ENCODE measurements at regions not wholly inside any gene's neighbourhood (a gene's known extent, or its start where the extent isn't known, plus 50 kb on each side); places are given as distances from the start of the nearest gene placed in this dataset.

- DNase-seq, result no peak
Measured at GRCh38 chr22:27633296-27633871, 168.2 kb downstream of the MN1 start.

DNA sequence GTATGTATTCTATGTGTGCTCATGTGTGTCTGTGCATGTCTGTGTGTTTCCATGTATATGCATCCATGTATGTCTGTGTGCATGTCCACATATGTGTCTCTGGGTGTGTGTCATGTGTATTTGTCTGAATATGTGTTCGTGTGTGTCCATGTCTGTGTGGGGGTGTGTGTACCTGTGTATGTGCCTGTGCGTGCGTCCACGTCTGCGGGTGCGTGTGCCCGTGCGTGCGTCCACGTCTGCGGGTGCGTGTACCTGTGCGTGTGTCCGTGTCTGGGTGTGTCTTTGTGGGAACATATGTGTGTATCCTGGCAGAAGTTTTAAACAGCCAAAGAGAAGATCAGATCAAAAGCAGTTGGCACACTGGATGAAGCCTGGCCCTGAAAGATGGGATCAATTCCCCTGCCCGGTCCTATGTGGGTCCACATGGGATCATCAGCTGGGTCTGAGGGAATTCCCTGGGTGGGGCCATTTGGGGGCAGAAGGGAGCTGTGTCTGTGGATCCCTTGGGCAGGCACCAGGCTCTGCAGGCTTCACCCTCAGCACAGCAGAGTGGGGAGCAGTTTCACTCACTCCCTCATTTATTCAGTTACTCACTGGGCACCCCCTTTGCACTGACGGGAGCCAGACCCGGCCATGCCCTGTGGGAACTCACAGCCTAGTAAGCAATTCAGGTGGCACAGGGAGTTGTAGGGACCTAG lies 167.4 kb downstream of the MN1 start:
- DNase-seq, result no peak

GRCh38 chr22:27635435-27635834 lies 166.1 kb downstream of the MN1 start:
- DNase-seq, result no peak

GRCh38 chr22:27635852-27636251 lies 165.7 kb downstream of the MN1 start:
- no peak for DNase-seq

- DNase-seq, result no peak
Measured at GRCh38 chr22:27636716-27637508, 164.6 kb downstream of the MN1 start.

DNA sequence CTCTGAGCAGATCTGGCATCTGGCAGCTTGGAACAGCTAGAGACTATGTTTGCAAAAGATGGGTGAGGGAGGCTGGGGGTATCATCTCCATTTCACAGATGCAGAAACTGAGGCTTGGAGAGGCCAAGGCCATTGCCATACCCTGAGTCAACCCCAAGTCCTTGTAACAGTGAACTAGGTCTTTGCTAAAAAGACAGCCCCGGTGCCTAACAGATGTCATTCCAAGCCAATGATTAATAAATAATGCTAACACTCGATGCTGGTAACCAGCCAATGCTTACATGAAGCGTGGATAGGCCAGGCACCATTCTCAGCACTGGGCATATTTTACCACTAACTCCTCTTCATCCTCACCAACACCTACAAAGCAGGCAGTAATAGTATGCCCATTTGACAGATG lies 164.0 kb downstream of the MN1 start:
- no peak for DNase-seq

DNA sequence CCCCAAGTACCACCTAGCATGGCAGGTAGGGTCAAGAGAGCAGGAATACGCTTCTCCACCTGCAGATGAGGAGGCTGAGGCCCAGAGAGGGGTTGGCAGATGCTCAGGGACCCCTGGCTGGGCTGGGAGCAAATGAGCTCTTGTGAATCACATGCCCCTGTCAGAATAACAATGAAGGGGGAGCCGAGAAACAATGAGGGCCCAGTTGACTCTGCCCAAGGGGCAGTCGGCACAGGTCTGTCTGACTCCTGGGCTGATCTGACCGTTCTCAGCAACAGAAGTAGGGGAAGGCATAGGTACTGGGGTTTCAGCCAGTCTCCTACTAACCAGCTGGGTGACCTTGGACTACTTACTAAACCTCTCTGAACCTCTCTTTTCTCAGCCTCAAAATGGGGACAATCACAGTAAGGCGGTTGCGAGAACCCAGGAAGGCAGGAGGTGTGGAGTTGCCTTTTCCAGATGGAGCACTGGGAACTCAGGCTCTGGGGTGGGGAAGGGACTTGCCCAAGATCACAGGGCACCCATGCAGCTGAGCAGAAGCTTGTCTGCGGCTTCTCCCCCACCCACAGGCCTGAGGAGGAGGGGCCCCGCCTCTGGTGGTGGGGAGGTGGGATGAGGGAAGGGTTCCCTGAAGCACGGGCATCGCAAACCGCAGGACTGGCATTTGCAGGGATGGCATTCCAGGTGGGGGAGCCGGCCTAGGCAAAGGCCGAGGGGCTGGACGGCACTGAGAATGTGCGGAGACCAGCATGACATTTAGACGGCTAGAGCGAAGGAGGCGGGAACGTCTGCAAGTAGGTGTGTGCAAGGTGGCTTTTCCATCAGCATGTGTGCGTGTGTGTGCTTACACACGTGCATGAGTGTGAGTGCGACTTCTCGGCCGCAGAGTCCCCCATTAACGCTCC lies 163.0 kb downstream of the MN1 start:
- DNase-seq, result no peak

- no peak for DNase-seq
Measured at GRCh38 chr22:27639248-27640086, 162.1 kb downstream of the MN1 start.

DNA sequence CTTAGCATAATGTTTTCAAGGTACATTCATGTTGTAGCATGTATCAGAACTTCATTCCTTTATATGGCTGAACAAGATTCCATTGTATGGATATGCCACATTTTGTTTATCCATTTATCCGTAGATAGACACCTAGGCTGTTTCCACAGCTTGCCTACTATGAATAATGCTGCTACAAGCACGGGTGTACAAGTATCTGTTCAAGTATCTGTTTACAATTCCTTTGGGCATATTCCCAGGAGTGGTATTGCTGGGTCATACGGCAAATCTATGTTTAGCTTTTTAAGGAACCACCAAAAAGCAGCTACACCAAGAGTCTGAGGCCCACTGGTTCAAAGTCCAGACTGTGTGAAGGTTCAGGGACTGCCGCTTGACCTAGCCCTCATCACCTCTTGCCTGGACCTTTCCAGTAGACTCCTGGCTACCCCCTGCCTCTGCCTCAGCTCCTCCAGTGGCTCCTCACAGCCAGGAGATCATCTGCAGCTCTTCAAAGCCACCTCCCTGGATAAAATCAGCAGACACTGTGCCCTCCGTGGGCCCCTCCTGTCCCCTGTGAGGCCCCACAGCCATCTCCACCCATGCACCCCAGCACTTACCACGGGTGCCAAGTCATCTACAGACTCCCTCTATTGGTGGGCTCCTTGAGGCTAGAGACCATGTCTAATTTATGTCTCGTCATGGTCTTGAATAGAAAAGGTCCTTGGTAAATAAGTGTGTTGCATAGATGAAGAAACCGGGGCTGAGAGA lies 160.3 kb downstream of the MN1 start:
- DNase-seq, result no peak

GRCh38 chr22:27642104-27642800 lies 159.3 kb downstream of the MN1 start:
- DNase-seq, result no peak

DNA sequence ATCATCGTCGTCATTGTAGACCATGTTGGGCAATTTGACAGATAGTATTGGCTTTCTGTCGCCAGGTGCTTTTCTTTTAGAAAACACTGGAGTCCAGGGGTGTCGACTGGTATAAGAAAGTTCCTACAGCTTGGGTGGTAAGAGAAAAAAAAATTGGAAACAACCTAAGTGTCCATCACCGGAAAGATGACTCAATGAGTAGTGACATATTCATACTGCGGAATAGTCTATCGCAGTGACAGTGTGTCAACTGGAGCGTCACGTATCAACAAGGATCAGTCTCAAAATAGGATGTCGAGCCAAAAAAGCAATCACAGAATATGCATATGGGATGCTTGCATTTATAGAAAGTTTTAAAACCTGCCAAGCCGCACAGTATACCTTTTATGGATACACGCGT lies 157.6 kb downstream of the MN1 start:
- no peak for DNase-seq

DNA sequence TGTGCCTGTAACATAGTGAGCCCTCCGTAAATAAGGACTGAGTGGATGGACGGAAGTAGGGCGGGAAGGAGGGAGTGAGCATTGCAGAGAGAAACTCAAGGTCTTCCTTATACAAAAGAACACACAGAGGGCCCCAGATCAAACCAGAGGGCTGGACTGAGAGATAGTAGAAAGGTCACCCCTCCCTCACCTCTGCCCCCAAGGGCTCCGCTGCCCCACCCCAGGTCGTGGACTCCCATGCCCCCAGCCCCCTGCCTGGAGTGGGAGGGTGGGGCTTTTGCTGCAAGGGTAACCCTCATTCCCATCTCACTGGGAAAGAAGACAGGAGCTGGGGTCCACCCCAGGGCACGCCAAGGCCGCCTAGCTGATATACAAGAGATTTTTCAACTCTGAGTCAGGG lies 157.0 kb downstream of the MN1 start:
- DNase-seq, result no peak

DNA sequence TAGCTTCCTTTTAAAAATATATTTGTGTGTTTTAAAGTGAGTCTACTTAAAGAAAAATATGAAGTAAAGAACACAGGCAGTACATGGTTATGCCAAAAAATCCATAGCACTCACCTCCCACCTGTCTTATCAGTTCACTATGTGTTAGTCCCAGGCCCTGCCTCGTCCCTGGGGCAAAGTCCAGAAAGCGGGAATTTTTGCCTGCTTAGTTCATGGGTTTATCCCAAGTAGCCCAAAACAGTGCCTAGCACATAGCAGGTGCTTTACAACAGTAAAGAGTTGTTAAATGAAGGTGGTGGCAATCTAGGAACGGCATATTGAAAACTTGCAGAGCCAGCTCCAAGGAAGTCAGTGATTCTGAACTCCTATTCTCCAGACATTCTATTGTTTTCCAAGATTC lies 154.0 kb downstream of the MN1 start:
- DNase-seq, result no peak

- DNase-seq, result no peak
Measured at GRCh38 chr22:27648074-27648473, 153.5 kb downstream of the MN1 start.

GRCh38 chr22:27648853-27649252 lies 152.7 kb downstream of the MN1 start:
- no peak for DNase-seq

DNA sequence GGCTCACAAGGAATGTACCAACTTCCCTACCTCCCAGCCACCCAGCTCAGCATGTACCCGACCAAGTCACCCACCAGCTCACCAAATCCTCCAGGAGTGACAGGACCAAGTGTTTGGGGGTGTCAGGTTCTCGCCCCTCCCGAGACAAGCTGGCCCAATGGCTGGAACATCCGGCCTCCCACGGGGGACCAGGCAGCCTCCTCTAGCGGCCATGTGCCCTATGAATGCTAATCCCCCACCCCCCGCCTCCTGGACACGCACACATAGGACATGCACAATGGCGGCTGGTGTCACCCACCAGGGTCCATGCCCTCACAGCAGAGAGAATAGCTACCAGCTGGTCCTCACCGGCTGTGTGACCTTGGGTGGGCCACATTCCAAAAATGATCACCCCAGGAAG lies 151.0 kb downstream of the MN1 start:
- DNase-seq, result no peak

- no peak for DNase-seq
Measured at GRCh38 chr22:27650985-27651384, 150.6 kb downstream of the MN1 start.

- no peak for DNase-seq
Measured at GRCh38 chr22:27651486-27651885, 150.1 kb downstream of the MN1 start.

DNA sequence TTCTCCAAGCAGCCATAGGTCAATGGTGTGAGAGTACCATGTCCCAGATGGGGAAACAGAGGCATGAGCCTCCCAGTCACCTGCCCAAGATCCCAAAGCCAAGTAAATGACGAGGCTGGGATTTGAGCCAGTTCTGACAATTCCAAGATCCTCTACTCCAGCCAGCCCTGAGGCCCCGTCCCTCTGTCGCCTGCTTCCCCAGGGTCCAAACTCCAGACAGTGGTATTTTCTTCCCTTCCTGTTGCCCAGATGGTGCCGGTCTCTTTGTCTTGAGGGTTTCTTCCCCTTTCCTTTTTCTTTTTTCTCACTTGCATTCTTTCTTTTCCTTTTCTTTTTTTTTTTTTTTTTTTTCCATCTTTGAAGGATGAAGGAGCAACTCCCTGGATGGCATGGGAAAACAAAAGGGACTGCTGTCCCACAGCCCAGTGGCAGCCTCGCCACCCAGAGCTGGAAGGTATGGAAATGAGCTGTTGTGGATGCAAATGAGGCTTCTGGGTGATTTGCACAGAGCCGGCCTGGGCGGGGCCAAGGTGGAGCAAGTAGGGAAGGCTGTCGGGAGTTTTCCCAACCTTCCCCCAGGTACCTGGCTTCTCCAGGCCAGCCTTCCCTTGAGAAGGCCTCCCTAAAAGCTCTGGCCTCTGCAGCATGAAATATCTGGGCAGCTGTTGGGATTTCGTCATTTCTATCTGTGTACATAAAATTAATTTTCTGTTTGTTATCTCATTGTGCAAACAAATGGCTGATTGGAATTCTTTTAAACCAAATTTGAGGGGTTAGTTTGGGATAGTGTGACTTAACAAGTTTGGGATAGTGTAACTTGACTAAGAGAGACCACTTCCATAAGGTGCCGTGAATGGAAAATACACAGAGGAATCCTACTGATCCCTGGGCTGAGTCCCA lies 146.8 kb downstream of the MN1 start:
- DNase-seq, result no peak
